ENCODE measurements at regions not wholly inside any gene's neighbourhood (a gene's known extent, or its start where the extent isn't known, plus 50 kb on each side); places are given as distances from the start of the nearest gene placed in this dataset.

DNA sequence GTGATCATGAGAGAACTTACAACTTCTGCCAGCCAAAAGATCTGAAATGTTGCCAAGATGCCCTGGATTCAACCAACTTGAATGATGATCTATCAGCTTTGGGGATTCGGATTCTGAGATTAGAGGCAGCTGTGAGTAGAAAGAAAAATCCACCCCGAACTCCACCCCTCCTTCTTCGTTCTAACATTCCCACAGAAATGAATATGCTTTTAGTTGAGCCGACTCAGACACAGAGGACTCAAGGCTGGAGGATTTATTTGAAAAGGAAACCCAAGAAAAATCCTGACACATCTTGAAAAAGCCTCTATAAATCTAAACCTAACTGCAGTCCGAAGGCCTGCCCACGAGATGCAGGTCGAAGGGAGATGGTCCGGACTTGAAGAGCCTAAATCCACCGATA lies 275.0 kb downstream of the GAS1 start:
- no peak overlapping the region for H3K23ac ChIP-seq (ENCODE audit: low read depth, low read length)
- H2BK15ac ChIP-seq (ENCODE audit: low read depth, low read length), result no peak overlapping the region
- no peak overlapping the region for H4K5ac ChIP-seq (ENCODE audit: low read depth, low read length)
- H3K27me3 ChIP-seq (ENCODE audit: control insufficient read depth, insufficient read depth, low read length), result no peaks in the 10 kb centered on the region
- ChIA-PET CTCF (no interaction called here), POLR2A (ENCODE audit: unreplicated experiment) (no interaction called here)
- no peaks in the 10 kb centered on the region for H4K20me1 ChIP-seq (ENCODE audit: insufficient read depth, low read length)
- H3K9me3 ChIP-seq (ENCODE audit: control insufficient read depth, insufficient read depth, low read length), result 0 out of 2 replicates have a peak, but pooled peaks cover 2% of the 10 kb centered on the region
- dilution Hi-C loops (cut with HindIII; ENCODE audit: low sequenced_read_pairs, unreplicated experiment), result no loop called here
- no peak overlapping the region for H3K4me3 ChIP-seq (ENCODE audit: insufficient read depth, low read depth, low read length)
- H3K56ac ChIP-seq (ENCODE audit: extremely low read depth, insufficient read depth, low read length), result no peak overlapping the region
- H3K14ac ChIP-seq (replicated peaks; ENCODE audit: low read depth, low read length), result no peak overlapping the region
- H3K27ac ChIP-seq (ENCODE audit: insufficient read depth, low read length), result no peak overlapping the region
- H3K4ac ChIP-seq (ENCODE audit: low read depth, low read length), result no peak overlapping the region
- H3K18ac ChIP-seq (ENCODE audit: low read depth, low read length), result no peak overlapping the region
- no peak for DNase-seq
- H3K4me2 ChIP-seq (ENCODE audit: low read depth, low read length), result no peak overlapping the region
- no peak overlapping the region for H2AK9ac ChIP-seq (replicated peaks; ENCODE audit: low read depth, low read length, poor library complexity)
- peaks cover 4% of the 10 kb centered on the region for H3K4me1 ChIP-seq (ENCODE audit: control insufficient read depth, insufficient read depth, low read length)
- no TSS peak for BruUV-seq (replicated peaks)
- H2AFZ ChIP-seq (replicated peaks; ENCODE audit: low read length, poor library complexity), result no peak overlapping the region
- no peak overlapping the region for H4K91ac ChIP-seq (ENCODE audit: insufficient read depth, low read depth, low read length)
- H3K9ac ChIP-seq (ENCODE audit: low read depth, low read length), result no peak overlapping the region; the same call in 1 of the 2 replicates
- intact Hi-C loops (cut with micrococcal nuclease), result no loop called here
- H3K36me3 ChIP-seq (ENCODE audit: control insufficient read depth, insufficient read depth, low read length), result no peaks in the 10 kb centered on the region
- H2AK5ac ChIP-seq (ENCODE audit: low read depth, low read length), result no peak overlapping the region
- in situ Hi-C loops (cut with MboI; ENCODE audit: low sequenced_read_pairs), result no loop called here
- H2BK20ac ChIP-seq (ENCODE audit: low read depth, low read length), result no peak overlapping the region
- H4K8ac ChIP-seq (ENCODE audit: low read depth in 2 of 2, low read length in 2 of 2), result no peak overlapping the region
- TF ChIP-seq CHD1 (IDR thresholded peaks at IDR 0.05; ENCODE audit: low read depth, low read length) (no peak), ELK1 (IDR thresholded peaks at IDR 0.05; ENCODE audit: borderline replicate concordance, low read depth, low read length) (no peak), FOS (IDR thresholded peaks at IDR 0.05; ENCODE audit: low read depth, low read length) (no peak)
- ATAC-seq (ENCODE audit: low read depth), result no peak
- 65% methylated on average over 4 of the region's 9 CpGs; no CpG with 5 or more reads in 1 of the 2 experiments for WGBS, 2 experiments (ENCODE audit: extremely low coverage in 2 of 2, insufficient read length in 1 of 2)
- H3K9me1 ChIP-seq (ENCODE audit: insufficient read depth, low read length), result no peaks in the 10 kb centered on the region
- H3K79me1 ChIP-seq (ENCODE audit: low read depth in 1 of 2, low read length in 2 of 2), result no peaks in the 10 kb centered on the region
- no peak overlapping the region for H2BK120ac ChIP-seq (ENCODE audit: low read depth, low read length)
- H2BK5ac ChIP-seq (ENCODE audit: low read depth, low read length, poor library complexity, severe bottlenecking), result no peak overlapping the region
